ENCODE measurements at regions not wholly inside any gene's neighbourhood (a gene's known extent, or its start where the extent isn't known, plus 50 kb on each side); places are given as distances from the start of the nearest gene placed in this dataset.

- H3K4me3 ChIP-seq (ENCODE audit: low read depth, low read length) = no peak overlapping the region
- TF ChIP-seq CTCF (IDR thresholded peaks at IDR 0.05; ENCODE audit: borderline replicate concordance, insufficient read depth, low read depth, low read length) = no peak
Observed at GRCh38 chr2:108079736-108080135, 93.4 kb downstream of the SLC5A7 start.

DNA sequence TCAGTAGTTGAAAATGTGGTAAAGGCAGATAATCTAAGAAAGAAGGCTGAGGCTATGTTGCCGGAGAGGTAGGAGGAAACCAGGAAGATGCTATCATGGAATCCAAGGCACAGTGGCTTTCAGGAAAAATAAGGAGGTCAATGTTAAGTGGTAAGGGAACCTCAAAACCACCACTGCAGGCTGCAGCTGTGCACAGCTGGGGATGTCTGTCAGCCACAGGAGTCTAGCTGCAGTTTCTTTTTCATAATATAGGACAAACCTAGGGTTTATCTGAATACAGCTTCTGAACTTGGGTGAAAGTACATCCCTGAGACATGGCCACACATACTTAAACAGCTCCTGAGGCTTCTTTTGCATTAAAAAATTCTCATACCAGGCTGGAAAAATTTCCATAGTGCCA lies 93.9 kb downstream of the SLC5A7 start:
- no peak for TF ChIP-seq CTCF (IDR thresholded peaks at IDR 0.05; ENCODE audit: borderline replicate concordance, insufficient read depth, low read depth, low read length)

DNA sequence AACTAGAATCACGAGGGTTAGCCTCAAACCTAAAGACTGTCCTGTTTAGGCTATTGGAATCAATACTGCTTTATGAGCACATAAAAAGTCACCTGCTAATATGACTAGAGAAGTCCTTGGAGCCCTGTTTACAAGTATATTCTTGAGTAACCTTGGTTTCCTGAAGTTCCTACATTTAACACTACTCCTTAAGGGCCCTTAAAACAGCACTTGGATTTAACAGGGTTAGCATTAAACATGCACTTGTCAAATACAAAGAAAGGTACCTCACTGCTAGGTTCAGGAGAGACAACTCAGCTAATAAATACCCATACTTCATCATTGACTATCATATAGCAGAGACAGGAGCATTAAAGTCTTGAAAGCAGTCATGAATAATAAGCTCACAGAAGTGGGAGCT lies 96.7 kb downstream of the SLC5A7 start:
- H3K4me3 ChIP-seq (ENCODE audit: low read depth, low read length) = no peak overlapping the region
- no peak for TF ChIP-seq CTCF (IDR thresholded peaks at IDR 0.05; ENCODE audit: borderline replicate concordance, insufficient read depth, low read depth, low read length)

More for the DNA sequence above, 93.9 kb downstream of the SLC5A7 start:
- no peak overlapping the region for H3K4me3 ChIP-seq (ENCODE audit: low read depth, low read length)

DNA sequence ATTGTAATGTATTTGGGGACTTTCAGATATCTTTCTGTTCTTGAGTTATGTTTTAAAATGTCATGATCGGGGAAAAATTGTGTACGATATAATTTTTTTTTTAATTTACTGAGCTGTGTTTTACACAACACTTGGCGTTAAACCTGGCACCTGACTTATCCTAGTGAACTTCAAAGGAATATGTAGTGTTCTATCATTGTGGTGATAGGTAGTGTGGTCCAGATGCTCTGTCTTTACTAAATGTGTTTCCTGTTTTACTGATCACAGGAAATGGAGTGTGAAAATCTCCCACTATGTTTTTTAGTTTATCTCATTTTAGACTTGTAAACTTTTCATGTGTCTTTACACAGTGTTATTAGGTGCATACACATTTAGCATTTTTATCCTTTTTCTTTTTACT lies 98.0 kb downstream of the SLC5A7 start:
- no peak for TF ChIP-seq CTCF (IDR thresholded peaks at IDR 0.05; ENCODE audit: borderline replicate concordance, insufficient read depth, low read depth, low read length)
- no peak overlapping the region for H3K4me3 ChIP-seq (ENCODE audit: low read depth, low read length)

- H3K4me3 ChIP-seq (ENCODE audit: low read depth, low read length) = no peak overlapping the region
- TF ChIP-seq CTCF (IDR thresholded peaks at IDR 0.05; ENCODE audit: borderline replicate concordance, insufficient read depth, low read depth, low read length) = no peak
Observed at GRCh38 chr2:108092886-108093285, 106.6 kb downstream of the SLC5A7 start.

DNA sequence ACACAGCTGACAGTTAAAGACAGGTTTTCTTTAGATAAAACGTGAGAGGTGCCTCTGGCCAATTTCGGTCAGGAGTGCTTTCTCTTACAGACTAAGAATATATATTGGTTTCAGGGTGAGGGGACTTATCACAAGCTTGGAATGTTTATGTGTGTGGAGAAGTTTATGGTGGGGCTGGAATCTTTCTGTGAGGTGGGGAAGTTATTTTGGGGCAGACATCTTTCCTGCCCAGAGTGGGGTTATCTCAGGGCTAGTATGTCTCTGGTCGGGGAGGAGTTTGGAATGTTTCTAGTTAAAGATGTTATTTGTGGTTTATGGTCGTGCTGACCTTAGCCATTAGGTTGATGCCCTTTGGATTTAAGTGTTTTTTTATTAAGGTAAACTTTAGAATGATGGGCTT lies 115.2 kb downstream of the SLC5A7 start:
- TF ChIP-seq CTCF (IDR thresholded peaks at IDR 0.05; ENCODE audit: borderline replicate concordance, insufficient read depth, low read depth, low read length) = no peak
- H3K4me3 ChIP-seq (ENCODE audit: low read depth, low read length) = no peak overlapping the region

GRCh38 chr2:108106731-108107130 lies 120.4 kb downstream of the SLC5A7 start:
- H3K4me3 ChIP-seq (ENCODE audit: low read depth, low read length) = no peak overlapping the region
- TF ChIP-seq CTCF (IDR thresholded peaks at IDR 0.05; ENCODE audit: borderline replicate concordance, insufficient read depth, low read depth, low read length) = no peak

Data from GM12875 (cell line).